CD4-positive, alpha-beta T cell treated with Interleukin-10 for 1 hour (primary cell): ENCODE measurements at regions not wholly inside any gene's neighbourhood (a gene's known extent, or its start where the extent isn't known, plus 50 kb on each side); places are given as distances from the start of the nearest gene placed in this dataset.
"Not testable (repeated sequence)": the region's sequence is repeated elsewhere in the genome, so short reads cannot be mapped to it uniquely, and the experiment has no call there.

Experiments used
- DNase-seq: peaks from one replicate; pipeline ENCODE4 v3.0.0-alpha.2; 2020

DNA sequence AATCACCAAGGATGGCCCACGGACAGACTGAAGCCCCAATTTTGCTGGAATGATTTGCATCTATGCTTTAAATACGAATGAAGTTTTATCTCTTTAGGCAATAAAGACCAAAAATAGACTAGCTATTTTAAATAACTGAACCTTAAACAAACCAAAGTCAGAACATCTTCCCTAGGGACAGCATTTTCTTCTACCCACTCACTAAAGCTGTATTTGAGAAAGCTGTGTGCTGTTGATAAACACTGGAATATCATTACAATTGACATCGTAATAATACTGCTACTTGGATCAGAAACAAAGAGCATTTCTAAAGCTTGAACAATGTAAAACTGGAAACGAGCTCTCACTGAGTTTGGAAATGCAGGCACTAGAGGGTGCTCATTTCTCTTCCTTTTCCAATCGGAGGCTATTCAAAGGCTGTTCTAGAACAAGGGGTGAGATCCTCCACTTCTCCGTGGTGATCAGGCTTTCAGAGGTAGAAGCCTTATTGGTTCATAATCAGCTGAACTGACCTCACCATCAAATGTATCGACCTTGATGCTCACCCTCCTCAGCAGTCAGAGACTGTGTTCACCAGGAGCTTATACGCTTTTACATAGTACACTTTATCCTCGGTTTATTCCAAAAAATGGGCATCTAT, 225.3 kb upstream of the PRSS1 start:
- no peak for DNase-seq

DNA sequence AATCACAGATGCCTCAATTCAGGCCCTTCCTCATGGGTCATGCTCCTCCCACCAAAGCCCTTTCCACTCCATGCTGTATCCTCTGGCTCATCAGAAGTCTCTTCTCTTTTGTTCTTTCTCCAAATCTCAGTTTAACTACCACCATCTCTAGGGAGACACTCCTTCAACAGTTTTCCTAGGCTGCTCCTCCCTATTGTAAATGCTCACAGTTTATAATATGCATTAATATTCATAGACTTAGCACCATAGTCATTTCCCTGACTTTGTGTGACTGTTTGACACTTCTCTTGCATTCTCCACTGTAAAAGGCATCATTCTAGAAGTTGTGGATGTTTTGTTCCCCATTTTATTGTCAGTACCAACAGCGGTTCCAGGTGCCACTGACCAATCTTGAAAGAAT, 226.5 kb upstream of the PRSS1 start:
- DNase-seq = no peak

DNA sequence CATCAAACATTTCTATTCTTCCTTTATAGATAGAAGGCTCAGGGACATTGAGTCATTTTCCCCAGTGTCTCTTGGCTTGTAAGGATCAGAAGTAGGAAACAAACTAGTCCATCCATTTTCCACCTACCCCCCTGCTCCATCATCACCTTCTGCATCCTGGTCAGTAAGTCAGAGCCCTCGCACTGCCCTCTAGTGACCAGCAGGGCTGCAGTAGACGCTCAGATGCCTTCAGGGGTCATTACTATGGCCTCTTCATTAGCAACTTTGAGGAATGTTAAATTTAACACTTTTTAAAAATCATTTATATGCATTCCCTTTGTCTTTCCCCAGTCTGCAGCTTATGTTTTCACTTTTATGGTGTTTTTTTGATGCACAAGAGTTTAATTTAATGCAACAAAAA, 228.4 kb upstream of the PRSS1 start:
- not testable (repeated sequence) for DNase-seq

DNA sequence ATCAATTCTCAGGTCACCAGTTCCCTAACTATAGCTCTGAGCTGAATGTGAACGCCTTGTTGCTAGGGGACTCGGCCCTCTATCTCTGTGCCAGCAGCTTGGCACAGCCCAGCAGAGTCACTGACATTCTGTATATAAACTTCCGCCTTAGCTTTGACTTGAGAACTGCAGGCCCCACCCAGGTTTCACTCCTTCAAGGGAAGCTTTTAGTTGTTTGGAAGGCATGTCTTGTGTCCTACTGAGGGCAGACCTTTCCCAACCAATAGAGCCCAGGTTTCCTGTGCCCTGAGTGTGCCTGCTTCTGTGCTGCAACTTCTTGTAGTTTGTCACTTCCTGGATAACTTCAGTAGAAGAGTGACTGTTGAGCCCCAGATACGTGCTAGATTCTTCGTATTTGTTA, 228.8 kb upstream of the PRSS1 start:
- not testable (repeated sequence) for DNase-seq

DNA sequence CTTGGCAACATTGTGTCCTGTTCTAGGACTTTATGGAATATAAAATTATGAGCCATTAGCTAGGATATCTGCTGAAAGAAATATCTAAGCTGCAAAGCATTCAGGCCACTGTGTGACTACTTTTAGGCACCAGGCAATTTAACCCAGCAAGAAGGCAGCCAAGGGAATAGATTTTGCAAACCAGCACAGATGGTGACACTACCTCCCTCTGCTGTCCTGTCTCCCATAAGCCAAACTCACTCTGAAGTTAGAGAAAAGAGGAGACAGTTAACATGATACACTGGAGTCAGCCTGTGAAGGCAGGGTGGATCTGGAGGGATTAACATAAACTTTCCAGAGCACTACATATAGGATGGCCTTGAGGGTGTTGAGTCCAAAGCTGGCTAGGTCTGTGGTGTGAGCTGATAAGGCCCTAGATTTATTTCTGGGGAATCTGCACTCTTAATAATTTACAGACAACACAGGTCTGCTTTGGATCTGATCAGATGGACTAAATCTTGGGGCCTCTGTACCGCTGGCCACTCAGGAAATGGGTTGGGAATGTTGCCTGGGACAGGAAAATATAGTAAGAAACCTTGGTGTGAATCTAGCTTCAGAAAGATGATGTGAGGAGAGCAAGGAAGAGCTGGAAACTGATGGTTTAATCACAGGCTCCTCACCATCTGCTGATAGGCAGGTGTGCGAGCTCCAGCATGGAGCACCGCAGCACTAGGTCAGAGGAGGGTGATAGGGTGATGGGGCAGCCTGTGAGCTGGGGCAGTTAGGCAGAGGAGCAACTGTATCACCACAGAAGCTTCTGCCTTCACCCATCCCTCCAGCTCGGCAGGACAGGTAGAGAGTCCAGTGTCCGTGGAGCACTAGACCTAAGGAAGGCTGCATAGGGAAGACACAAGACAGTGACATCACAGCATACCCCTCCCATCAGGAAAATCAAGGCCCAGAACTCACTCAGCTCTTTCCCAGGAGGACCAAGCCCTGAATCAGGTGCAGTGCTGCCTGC, 229.9 kb upstream of the PRSS1 start:
- no peak for DNase-seq

DNA sequence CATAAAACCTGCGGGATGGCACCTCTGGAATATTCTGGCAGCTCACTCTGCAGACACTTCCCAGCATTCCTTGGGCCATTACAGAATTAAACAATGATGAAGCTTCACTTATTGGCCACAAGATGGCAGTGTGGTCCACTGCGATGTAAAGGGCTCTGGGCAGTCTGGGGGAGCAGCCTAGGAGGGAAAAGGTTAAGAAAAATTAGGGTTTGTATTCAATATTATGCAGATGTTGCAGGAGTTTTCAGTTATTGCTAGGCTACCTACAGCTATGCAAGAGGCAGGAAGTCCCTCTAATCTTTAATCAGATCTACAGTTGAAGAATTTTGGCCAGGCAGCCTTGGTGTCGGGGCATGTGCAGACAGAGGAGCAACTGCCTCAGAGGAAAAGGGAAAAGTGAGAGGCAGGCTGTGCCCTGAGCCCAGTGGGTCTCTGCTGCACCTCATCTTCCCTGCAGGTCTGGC, 233.2 kb upstream of the PRSS1 start:
- peak; percentile 53 for DNase-seq

DNA sequence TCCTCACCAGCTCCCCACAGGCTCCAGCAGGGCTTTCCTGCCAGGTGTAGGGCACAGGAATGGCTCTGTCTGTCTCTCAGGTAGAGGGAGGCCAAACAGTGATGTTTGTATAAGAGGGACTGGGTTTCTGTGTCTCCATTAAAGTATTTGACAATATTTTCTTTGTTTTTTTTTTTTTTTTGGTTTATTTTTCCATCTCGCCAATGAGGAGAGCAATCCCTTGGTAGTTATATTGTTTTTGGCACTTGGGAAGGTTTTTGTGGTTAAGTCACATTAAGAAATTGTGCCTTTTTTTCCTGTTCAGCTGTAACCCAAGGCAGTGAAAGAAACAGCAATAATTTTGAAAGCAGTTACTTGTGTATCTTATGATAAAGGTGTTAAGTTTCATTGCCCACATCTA, 234.6 kb upstream of the PRSS1 start:
- DNase-seq = not testable (repeated sequence)

DNA sequence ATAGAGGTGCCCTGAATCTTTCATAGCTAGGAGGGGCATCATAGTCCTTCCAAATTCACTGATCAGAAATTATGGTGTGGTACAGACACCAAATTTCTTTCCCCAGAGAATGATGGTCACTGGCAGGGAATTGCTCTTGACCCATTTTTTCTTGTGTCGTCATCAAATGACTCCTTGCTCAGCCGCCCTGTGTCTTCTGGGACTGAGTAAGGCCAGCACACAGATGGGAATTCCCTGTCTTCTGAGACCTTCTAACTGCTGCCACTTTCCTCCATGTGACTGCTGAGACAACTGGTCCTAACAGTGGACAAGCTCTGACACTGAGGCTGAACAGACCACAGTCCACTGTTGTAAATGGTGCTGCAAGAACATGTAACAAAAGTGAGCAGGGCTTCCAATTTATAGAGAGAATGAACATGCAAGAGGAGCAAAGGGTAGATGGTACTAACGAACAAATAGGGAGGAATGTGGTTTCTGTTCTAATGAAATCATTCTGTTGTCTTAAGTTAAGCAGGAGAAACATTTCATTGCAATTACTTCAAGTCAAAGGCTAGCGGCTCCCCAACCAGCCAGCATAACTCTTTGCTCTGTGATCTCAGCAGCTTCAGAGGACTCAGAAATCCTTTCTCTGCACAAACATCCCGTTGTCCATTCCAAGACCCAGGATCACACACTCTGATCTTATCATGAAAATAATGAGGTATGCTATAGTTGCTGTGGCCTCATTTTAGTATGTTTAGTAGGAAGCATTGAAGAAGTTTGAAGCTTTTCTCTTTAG, 235.9 kb upstream of the PRSS1 start:
- no peak for DNase-seq

DNA sequence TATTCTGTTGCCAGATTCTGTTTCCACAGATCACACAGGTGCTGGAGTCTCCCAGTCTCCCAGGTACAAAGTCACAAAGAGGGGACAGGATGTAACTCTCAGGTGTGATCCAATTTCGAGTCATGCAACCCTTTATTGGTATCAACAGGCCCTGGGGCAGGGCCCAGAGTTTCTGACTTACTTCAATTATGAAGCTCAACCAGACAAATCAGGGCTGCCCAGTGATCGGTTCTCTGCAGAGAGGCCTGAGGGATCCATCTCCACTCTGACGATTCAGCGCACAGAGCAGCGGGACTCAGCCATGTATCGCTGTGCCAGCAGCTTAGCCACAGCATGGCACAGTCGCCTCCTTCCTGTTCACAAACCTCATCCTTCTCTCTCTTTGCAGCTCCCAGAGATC, 237.5 kb upstream of the PRSS1 start:
- DNase-seq = no peak

DNA sequence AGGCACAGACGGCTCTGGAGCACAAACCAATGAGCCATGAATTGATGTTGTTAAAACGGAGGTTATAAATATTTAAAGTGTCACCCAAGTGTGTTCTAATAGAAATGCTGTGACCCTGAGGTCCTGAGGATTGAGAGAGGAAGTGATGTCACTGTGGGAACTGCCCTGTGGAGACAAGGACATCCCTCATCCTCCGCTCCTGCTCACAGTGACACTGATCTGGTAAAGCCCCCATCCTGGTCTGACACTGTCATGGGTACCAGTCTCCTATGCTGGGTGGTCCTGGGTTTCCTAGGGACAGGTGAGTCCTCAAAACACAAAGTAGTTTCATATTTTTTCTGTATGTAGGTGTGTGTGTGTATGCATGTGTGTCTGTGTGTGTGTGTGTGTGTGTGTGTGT, 237.9 kb upstream of the PRSS1 start:
- no peak for DNase-seq

DNA sequence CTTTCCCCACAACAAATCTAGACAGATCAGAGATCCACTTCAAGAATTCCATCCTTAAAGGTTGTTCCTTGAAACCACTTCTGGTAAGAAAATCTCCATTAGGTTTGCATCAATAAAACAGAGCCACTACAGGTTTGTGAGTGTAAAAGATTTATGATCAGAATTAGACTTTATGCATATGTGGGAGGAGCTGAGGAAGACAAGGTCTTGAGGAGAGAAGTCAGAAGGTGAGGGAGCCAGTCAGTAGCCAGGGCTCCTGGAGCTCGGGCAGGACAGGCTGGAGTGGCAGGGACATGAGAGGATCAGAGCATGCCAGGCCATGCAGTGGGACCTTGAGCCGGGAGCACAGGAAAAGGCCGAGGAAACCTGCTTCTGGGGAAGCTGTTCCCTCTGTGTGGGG, 240.0 kb upstream of the PRSS1 start:
- DNase-seq = not testable (repeated sequence)

DNA sequence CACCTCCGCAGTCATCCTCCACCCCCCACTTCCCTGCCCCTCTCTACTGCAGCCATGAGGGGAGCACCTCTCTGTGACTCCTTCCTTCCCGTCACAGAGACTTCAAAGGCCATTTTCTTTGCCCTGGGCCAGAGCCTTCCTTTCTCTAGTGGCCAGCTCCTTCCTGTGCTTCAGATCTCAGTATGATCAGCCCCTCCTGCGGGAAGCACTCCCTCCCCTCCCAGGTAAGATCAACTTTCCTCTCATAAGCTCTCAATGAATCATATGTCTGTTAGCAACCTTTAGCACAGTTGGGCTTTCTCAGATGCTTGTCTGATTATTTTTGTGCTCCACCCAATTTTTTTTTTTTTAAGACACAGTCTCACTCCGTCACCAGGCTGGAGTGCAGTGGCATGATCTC, 241.0 kb upstream of the PRSS1 start:
- peak; percentile 32 for DNase-seq

DNA sequence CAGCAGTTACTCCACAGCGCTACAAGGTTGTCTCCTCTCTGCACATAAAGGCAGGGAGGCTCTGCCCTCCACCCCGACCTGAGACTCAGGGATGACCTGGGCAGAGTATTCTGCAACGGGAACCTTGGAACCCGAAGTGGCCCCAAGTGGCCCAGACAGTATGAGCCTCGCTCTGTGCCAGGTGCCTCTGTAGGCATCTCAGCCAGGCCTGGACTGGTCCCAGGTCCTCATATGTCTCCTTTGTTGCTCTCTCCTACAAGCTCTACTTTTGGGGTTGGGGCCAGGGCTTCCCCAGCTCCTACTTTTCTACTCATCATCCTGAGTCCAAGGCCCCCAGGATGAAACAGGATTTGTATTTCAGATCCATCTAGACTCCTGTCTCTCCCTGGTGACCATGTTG, 241.5 kb upstream of the PRSS1 start:
- no peak for DNase-seq

DNA sequence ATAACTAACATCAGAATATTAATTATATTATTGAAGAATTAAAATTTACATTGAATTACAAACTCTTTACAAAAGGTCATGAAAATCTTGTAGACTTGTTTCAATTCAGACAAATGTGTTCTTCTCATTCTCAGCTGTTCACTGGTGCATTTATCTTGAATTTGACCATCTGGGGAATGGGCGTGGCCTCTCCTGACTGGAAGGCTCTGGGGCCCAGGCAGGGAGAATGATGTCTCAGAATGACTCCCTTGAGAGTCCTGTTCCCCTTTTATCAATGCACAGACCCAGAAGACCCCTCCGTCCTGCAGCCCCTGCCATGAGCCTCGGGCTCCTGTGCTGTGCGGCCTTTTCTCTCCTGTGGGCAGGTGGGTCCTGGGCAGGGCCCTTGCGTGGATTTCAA, 242.2 kb upstream of the PRSS1 start:
- not testable (repeated sequence) for DNase-seq

DNA sequence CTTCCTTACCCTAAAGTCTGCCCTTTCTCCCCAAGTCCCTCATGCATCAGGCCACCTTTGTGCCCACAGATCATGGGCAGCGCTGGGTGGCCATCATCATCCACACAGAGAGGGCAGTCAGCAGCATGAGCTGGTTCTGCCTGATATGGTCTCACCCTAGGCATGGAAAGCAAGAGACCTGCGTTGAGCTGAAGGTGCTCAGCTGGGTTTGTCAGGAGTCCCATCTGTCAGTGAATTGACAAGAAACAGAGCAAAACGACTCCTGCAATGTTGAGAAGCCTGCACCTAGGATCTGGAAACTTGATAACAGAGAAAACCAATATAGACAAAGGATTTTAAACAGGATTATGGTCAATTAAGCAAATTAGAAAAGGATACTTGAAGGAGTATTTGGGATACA, 242.7 kb upstream of the PRSS1 start:
- no peak for DNase-seq

DNA sequence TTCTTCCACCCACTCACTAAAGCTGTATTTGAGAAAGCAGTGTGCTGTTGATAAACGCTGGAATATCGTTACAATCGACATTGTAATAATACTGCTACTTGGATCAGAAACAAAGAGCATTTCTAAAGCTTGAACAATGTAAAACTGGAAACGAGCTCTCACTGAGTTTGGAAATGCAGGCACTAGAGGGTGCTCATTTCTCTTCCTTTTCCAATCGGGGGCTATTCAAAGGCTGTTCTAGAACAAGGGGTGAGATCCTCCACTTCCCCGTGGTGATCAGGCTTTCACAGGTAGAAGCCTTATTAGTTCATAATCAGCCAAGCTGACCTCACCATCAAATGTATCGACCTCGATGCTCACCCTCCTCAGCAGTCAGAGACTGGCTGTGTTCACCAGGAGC, 245.3 kb upstream of the PRSS1 start:
- not testable (repeated sequence) for DNase-seq

DNA sequence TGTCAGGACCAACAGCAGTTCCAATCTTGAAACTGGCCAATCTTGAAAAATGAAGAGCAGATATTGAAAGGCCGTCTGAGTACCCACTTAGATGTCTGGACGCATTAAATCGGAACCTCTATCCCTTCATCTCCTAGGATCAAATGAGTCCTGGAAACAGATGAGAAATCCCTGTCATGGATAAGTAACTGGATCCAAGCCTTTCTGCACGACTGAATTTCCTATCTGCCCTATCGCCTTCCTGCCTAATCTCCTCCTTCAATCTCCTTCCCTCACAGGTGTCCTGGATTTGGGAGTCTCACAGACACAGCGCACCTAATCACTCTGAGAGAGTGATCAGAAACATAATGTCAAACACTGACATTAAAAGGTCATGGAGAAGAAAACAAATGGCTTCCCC, 245.2 kb upstream of the PRSS58 start:
- DNase-seq = no peak

DNA sequence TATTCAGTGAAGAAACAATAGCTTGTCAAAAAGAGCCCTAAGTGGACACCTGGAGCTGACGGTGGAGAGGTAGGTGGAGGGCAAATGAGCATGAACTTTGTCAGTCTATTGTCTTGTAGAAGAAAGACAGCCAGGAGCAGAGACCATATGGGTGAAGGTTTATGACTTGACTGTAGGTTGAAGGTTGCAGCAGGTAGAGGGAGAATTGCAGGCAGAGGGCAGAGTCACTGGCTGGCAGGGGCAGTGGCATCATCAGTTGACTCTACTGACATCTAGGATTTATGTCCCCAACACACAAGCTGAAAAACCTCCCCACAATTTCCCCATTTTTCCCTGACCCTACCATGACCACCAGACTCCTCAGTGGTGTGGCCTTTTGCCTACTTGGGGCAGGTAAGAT, 243.6 kb upstream of the PRSS58 start:
- DNase-seq = no peak

DNA sequence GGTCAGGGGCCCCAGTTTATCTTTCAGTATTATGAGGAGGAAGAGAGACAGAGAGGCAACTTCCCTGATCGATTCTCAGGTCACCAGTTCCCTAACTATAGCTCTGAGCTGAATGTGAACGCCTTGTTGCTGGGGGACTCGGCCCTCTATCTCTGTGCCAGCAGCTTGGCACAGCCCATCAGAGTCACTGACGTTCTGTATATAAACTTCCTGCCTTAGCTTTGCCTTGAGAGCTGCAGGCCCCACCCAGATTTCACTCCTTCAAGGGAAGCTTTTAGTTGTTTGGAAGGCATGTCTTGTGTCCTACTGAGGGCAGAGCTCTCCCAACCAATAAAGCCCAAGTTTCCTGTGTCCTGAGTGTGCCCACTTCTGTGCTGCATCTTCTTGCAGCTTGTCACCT, 242.5 kb upstream of the PRSS58 start:
- peak; percentile 37 for DNase-seq

DNA sequence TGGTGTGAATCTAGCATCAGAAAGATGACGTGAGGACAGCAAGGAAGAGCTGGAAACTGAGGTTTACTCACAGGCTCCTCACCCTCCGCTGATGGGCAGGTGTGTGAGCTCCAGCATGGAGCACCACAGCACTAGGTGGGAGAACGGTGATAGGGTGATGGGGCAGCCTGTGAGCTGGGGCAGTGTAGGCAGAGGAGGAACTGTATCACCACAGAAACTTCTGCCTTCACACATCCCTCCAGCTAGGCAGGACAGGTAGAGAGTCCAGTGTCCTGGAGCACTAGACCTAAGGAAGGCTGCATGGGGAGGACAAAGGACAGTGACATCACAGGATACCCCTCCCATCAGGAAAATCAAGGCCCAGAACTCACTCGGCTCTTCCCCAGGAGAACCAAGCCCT, 241.8 kb upstream of the PRSS58 start:
- DNase-seq = no peak

DNA sequence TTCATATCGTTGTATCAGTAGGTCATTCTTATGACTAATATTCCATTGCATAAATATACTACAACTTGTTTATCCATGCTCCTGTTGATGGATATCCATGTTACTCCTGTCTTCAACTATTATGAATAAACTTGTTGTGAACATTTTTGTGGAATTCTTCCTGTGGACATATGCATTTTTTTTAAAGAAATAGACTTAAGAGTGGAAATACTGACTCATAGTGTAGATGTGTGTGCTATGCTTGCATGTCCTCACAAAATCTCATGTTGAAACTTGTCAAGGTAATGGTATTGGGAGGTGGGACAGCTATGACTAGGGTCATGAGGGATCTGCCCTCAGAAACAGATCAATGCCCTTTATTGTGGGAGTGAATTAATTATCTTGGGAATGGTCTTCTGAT, 240.5 kb upstream of the PRSS58 start:
- no peak for DNase-seq

DNA sequence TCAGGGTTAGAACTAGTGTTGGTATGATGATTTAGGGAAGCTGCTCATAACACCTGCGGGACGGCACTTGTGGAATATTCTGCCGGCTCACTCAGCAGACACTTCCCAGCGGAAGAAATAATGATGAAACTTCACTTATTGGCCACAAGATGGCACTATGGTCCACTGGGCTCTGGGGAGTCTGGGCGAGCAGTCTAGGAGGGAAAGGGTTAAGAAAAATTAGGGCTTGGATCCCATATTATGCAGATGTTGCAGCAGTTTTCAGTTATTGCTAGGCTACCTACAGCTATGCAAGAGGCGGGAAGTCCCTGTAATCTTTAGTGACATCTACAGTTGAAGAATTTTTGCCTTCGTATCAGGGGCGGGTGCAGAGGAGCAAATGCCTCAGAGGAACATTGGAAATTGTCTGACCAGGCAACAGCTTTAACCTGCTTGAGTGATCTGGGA, 238.7 kb upstream of the PRSS58 start:
- peak; percentile 52 for DNase-seq

DNA sequence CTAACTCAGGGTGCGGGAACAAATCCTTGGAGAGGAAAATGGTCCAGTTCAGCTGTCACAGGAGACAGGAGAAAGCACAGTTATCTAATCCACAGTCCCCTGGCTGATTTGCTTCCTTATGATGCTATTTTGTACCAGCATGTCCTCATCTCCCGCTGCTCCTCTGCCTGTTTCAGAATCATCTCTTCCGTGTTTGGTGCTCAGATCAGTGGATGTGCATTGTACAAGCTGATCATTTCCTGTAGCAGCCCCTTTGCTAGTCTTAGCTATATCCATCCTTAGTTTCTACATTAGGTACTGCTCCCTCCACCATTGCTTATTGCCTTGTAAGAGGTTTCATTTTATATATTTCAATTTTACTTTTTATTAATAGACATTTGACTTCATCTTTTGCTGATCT, 238.0 kb upstream of the PRSS58 start:
- not testable (repeated sequence) for DNase-seq
